Left kidney (tissue), 1 donor: ENCODE measurements at regions not wholly inside any gene's neighbourhood (a gene's known extent, or its start where the extent isn't known, plus 50 kb on each side); places are given as distances from the start of the nearest gene placed in this dataset.

Experiments used
- DNase-seq: peaks from one replicate; pipeline ENCODE4 v3.0.0-alpha.2; 2013

- DNase-seq = no peak
Measured at GRCh38 chr2:60603533-60604190, 50.2 kb upstream of the BCL11A start.

DNA sequence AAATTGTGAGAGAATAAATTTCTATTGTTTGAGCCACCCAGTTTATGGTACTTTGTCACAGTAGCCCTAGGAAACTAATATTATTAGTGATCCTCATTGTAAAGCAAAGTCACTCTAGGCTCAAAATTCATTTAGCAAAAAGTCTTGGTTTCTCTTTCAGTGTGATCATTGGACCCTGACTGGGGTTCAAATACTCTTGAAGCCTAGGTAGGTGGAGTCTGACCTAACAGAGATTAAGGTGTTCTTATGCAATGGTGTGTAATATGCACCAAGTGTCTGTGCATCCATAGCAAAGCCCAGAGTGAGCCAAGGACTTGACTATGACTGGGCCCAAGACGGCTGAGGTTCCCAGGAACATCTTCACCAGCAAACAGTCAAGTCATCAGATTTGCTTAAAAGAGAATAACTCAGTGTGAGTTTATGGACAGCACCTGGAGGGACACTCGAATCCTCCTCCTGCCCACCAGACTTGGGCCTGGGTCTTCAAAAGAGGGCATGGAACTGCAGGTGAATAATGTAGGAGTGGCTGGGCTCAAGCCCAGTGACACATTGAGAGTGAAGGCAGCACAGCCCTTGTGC, 51.1 kb upstream of the BCL11A start:
- no peak for DNase-seq

- no peak for DNase-seq
Measured at GRCh38 chr2:60605866-60606265, 52.4 kb upstream of the BCL11A start.

DNA sequence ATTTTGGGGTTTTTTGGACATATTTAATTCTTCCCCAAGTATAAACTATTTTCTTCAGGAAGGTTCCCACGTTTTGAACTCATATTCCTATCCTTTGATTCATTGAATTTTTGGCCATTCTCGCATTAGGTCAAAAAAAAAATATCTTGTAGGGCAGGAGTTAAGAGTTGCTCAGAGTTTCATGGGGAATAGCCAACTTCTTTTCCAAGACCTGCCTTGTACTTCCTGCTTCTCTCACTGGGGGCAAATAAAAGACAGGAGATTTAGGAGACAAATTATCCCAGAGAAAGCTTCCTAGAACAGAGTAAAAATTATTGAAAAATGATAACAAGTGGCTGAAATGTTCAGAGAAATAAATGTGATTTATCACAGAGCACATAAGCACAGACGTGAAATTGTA, 55.2 kb upstream of the BCL11A start:
- no peak for DNase-seq

- DNase-seq = no peak
Measured at GRCh38 chr2:60612033-60612432, 58.6 kb upstream of the BCL11A start.

DNA sequence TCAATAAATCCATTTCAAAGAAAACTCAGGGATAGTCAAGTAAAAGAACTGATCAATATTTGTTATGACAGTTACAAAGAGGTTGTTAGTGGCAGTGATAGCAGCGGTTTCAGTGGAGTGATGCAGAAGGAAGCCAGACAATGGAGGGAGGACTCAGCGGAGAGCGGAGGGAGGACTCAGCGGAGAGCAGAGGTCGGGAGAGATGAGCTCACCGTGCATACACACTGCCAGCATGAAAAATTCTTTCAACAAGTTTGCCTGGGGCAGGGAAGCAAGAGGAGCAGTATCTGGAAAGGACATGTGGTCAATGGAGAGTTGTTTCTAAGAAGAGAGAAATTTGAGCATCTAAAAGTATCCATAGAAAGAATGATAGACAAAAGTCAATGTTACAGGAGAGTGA, 60.9 kb upstream of the BCL11A start:
- no peak for DNase-seq

GRCh38 chr2:60621688-60622429, 68.4 kb upstream of the BCL11A start:
- DNase-seq = no peak

GRCh38 chr2:60623040-60623439, 69.6 kb upstream of the BCL11A start:
- no peak for DNase-seq

- no peak for DNase-seq
Measured at GRCh38 chr2:60627412-60627811, 74.0 kb upstream of the BCL11A start.

GRCh38 chr2:60628026-60628425, 74.6 kb upstream of the BCL11A start:
- no peak for DNase-seq

DNA sequence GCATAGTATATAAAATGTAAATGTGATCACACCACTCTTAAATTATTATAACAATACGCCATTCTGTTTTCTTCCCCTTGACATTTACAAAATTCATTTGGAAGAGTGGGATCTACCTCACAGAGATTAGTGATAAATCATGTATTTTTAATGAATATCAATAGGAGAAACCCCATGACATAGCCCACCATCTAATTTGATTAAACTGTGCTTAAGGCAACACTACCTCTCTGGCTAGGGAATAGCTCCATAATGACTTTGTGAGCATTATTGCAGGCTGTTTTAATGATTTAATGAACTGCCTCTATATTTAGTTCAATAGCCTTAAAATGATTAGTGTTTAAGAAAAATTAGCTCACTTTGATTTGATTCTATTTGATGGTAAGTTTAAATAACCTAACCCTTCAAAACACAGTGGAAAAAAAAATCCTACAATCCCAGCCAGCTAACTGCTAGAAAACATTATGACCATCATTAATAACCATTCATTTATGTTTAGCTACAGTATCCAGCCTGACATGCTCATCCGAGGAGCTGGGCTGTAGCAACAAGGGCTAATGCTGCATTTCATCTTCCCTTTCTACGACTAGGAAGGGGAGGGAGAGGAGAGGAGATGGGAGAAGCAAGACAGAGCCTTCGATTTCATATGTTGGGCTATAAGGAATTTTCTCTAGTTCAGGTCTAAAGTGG, 75.3 kb upstream of the BCL11A start:
- no peak for DNase-seq

DNA sequence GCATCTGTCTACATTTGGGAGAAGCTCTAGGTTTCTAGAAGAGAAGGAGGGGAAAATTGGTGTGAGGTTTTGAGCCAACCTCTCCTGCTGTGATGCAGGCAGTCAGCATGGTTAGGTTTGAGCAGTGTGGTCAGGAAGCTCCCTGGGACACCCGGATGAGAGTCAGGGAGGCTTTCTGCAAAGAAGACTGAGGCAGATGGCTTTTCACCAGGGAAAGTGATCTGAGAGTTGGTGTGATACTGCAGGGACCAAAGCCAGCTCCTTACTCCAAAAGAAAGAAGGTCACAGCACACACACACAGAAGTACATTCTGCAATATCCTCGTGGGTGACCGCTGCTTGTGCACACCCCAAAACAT, 75.8 kb upstream of the BCL11A start:
- no peak for DNase-seq

DNA sequence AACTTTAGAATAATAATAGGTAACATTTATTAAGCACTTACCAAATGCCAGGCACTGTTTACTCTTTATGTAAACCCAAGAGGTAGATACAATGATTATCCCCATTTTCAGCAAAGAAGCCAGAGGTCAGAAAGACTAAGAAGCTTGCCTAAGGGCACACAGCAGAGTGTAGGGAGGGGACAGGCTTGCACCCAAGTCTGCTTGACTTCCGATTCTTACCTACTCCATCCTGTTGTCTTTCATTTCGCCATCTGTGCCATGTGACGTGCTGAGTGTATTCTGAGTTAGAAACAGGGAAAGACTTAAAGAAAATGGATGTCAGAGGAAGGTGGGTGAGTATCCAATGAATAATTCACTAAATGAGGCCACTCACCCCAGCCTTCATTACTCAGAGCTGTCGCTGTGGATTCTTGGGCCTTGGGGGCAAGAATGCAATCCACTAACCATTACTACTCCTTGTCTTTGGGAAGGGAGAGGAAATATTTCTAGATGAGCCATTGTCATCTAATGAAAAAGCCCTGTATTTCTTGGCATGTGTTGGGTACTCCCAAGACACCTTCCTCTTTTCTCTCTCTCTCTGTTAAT, 76.4 kb upstream of the BCL11A start:
- DNase-seq = no peak

DNA sequence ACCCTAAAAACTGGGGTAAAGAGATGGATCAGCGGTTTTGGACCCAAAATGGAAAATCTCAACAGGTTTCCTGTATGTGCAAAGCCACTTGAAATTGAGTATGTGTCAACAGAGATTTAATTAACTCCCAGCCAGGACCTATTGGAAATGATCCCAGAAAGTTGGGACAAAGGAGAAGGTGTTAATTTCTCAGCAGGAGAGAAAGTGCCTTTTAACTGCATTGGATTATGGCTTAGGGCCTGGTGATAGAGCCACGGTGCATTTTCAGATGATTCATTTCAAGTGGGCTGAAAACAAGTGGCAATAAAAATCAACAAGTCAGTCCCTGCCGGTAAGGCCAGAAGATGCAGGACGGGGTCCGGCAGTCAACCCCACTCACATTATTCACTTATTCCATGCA, 80.2 kb upstream of the BCL11A start:
- DNase-seq = no peak

DNA sequence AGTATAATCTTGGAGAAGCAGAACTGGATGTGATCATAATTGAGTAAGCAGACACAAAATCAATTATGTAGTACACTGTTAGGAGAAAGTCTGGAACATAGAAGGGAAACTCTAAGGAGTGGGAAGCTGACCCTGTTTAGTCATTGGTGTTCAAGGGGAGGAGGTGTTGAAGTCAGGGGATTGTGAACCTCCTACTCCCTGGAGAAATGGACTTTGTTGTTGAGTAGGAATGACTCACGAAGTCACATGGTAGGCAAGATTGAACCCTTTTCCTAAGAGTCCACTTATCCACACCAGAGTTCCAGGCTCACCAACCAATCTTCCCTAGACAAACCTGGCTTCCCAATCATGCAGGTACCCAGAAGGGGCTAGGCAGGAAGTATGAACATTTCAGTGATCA, 81.0 kb upstream of the BCL11A start:
- DNase-seq = no peak

GRCh38 chr2:60641811-60642788, 88.6 kb upstream of the BCL11A start:
- DNase-seq = peak; percentile 37

GRCh38 chr2:60643747-60644146, 90.3 kb upstream of the BCL11A start:
- DNase-seq = no peak

DNA sequence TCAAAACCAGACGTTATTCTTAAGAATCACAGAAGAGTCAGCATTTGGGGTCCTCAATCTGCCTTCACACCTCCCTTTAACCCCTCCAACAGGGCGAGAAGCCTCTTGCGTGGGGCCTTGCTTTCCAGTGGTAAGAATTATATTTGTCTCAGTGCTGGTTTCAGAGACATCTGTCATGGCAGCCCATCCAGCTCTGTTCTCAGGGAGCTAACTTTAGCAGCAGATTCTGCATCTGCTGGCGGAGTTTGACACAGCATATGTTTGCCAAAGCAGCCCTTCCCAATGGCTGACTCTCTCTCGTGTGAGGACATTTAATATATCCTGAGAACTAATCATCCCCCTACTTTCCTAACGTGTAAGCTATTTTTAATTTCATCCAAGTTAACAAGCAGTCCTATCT, 91.5 kb upstream of the BCL11A start:
- no peak for DNase-seq

DNA sequence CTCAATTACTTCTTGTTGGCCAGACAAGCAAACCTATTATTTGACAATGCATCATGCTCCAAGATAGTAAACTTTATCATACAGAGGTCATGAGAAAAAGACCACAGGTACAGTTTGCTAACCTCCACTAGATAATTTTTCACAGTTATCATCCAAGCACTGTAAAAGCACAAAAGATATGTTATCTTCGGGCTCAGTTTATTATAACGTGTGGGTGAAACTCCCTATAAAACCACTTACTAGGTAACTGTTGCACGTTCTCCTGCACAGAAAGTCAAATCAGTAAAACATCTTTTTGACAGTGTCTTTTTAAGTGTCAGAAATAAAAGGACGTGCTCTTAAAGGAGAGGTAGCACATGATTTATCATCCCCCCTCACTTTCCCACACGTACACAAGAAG, 94.7 kb upstream of the BCL11A start:
- DNase-seq = no peak

GRCh38 chr2:60649721-60650120, 96.3 kb upstream of the BCL11A start:
- DNase-seq = no peak

- DNase-seq = peak; percentile 15
Measured at GRCh38 chr2:60652832-60653340, 99.4 kb upstream of the BCL11A start.
